ENCODE measurements at regions not wholly inside any gene's neighbourhood (a gene's known extent, or its start where the extent isn't known, plus 50 kb on each side); places are given as distances from the start of the nearest gene placed in this dataset.
A peak's percentile ranks its signal among the peaks of the same experiment; 100 is the strongest.

DNA sequence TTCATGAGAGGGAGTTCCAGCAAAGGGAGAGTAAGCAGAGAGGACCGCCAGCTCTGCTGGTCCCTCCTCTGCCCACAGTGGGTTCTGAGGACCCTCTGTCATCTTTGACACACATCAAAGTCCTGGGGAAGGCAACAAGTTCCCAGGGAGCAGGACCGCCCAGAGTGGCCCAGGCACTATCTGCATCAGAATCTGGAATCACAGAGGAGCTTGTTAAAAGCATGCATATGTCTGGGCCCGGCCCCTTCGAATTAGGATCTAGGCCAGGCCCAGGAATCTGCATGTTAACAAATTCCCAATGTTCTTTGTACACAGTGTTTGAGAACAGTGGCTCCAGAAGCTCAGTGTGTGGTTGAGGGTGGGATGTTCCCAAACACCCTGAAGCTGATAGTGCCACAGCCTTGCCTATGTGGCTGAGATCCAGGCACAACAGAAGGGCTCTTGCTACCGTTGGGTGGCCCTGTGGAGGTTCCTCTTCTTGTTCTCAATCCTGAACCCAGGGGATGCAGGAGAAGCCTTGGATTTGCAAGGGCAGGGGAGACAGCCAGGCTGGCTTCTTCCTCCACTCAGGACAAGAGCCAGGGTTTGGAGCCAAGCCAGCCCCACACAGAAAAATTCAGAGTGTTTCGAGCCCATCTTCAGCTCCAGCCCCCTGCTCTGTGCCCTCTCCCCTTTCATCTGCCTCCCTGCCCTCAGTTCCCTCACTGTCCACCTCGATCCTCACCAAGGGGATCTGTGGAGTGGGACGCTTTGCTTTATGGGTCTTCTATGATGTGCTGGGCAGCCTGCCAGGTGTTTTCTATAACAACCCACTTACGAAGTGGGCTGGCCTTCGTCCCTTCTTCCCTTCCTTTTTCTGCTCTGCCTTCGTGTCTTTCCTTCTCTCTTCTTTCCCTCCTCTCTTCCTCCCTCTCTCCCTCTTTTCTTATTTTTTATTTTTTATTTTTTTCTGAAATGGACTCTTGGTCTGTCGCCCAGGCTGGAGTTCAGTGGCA, 129.0 kb upstream of the TMPRSS2 start:
- no peak for TF ChIP-seq EZH2 (IDR thresholded peaks at IDR 0.05; ENCODE audit: low read length, missing control alignments)
- TF ChIP-seq, protein P1, sequence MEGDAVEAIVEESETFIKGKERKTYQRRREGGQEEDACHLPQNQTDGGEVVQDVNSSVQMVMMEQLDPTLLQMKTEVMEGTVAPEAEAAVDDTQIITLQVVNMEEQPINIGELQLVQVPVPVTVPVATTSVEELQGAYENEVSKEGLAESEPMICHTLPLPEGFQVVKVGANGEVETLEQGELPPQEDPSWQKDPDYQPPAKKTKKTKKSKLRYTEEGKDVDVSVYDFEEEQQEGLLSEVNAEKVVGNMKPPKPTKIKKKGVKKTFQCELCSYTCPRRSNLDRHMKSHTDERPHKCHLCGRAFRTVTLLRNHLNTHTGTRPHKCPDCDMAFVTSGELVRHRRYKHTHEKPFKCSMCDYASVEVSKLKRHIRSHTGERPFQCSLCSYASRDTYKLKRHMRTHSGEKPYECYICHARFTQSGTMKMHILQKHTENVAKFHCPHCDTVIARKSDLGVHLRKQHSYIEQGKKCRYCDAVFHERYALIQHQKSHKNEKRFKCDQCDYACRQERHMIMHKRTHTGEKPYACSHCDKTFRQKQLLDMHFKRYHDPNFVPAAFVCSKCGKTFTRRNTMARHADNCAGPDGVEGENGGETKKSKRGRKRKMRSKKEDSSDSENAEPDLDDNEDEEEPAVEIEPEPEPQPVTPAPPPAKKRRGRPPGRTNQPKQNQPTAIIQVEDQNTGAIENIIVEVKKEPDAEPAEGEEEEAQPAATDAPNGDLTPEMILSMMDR (conservative IDR thresholded peaks at IDR 0.05 in 1 of 2, IDR thresholded peaks at IDR 0.05 in 1 of 2; ENCODE audit: low read depth in 1 of 2, low read length in 2 of 2), result no peak
- no peak overlapping the region for H3K9ac ChIP-seq (ENCODE audit: insufficient read depth, low read length)
- H2AFZ ChIP-seq (ENCODE audit: low read length), result no peak overlapping the region
- no peak overlapping the region for H3K27ac ChIP-seq (ENCODE audit: insufficient read depth, low read length)
- no peak overlapping the region for H3K4me3 ChIP-seq (replicated peaks in 1 of 4; ENCODE audit: control extremely low read depth in 1 of 4, insufficient read depth in 1 of 4, low read depth in 3 of 4, low read length in 4 of 4)
- no peaks in the 10 kb centered on the region for H3K36me3 ChIP-seq (ENCODE audit: control insufficient read depth, insufficient read depth, low read length)
- no peak for DNase-seq (ENCODE audit: low read depth in 2 of 2)
- no peaks in the 10 kb centered on the region for H3K79me2 ChIP-seq (ENCODE audit: control insufficient read depth, insufficient read depth, low read length)
- no peaks in the 10 kb centered on the region for H3K27me3 ChIP-seq (ENCODE audit: control insufficient read depth, insufficient read depth, low read length)
- no peaks in the 10 kb centered on the region for H4K20me1 ChIP-seq (ENCODE audit: control insufficient read depth, extremely low read depth, insufficient read depth, low read length)
- no peaks in the 10 kb centered on the region for H3K9me3 ChIP-seq (ENCODE audit: control insufficient read depth, insufficient read depth, low read depth, low read length)
- no peak overlapping the region for H3K4me2 ChIP-seq (ENCODE audit: extremely low read depth, insufficient read depth, low read length)
- peaks cover 14% of the 10 kb centered on the region for H3K4me1 ChIP-seq (ENCODE audit: control insufficient read depth, extremely low read depth, insufficient read depth, low read length)

- no peak overlapping the region for H3K4me3 ChIP-seq (replicated peaks in 1 of 4; ENCODE audit: control extremely low read depth in 1 of 4, insufficient read depth in 1 of 4, low read depth in 3 of 4, low read length in 4 of 4)
- no peak overlapping the region for H2AFZ ChIP-seq (ENCODE audit: low read length)
- TF ChIP-seq, protein P1 (conservative IDR thresholded peaks at IDR 0.05 in 1 of 2, IDR thresholded peaks at IDR 0.05 in 1 of 2; ENCODE audit: low read depth in 1 of 2, low read length in 2 of 2), result no peak
- no peak for TF ChIP-seq EZH2 (IDR thresholded peaks at IDR 0.05; ENCODE audit: low read length, missing control alignments)
- no peaks in the 10 kb centered on the region for H4K20me1 ChIP-seq (ENCODE audit: control insufficient read depth, extremely low read depth, insufficient read depth, low read length)
- H3K9ac ChIP-seq (ENCODE audit: insufficient read depth, low read length), result no peak overlapping the region
- no peak overlapping the region for H3K4me2 ChIP-seq (ENCODE audit: extremely low read depth, insufficient read depth, low read length)
- peaks cover 4% of the 10 kb centered on the region for H3K4me1 ChIP-seq (ENCODE audit: control insufficient read depth, extremely low read depth, insufficient read depth, low read length)
- no peaks in the 10 kb centered on the region for H3K79me2 ChIP-seq (ENCODE audit: control insufficient read depth, insufficient read depth, low read length)
- no peak for DNase-seq (ENCODE audit: low read depth in 2 of 2)
- no peaks in the 10 kb centered on the region for H3K9me3 ChIP-seq (ENCODE audit: control insufficient read depth, insufficient read depth, low read depth, low read length)
- H3K36me3 ChIP-seq (ENCODE audit: control insufficient read depth, insufficient read depth, low read length), result no peaks in the 10 kb centered on the region
- H3K27me3 ChIP-seq (ENCODE audit: control insufficient read depth, insufficient read depth, low read length), result no peaks in the 10 kb centered on the region
- H3K27ac ChIP-seq (ENCODE audit: insufficient read depth, low read length), result no peak overlapping the region
These were observed 127.9 kb upstream of the TMPRSS2 start for GRCh38 chr21:41635874-41636273.

GRCh38 chr21:41634858-41635257, 126.9 kb upstream of the TMPRSS2 start:
- no peaks in the 10 kb centered on the region for H3K36me3 ChIP-seq (ENCODE audit: control insufficient read depth, insufficient read depth, low read length)
- no peaks in the 10 kb centered on the region for H3K79me2 ChIP-seq (ENCODE audit: control insufficient read depth, insufficient read depth, low read length)
- no peak overlapping the region for H2AFZ ChIP-seq (ENCODE audit: low read length)
- no peak for TF ChIP-seq EZH2 (IDR thresholded peaks at IDR 0.05; ENCODE audit: low read length, missing control alignments)
- TF ChIP-seq, protein P1 (conservative IDR thresholded peaks at IDR 0.05 in 1 of 2, IDR thresholded peaks at IDR 0.05 in 1 of 2; ENCODE audit: low read depth in 1 of 2, low read length in 2 of 2), result no peak
- no peak overlapping the region for H3K4me2 ChIP-seq (ENCODE audit: extremely low read depth, insufficient read depth, low read length)
- H3K4me3 ChIP-seq (replicated peaks in 1 of 4; ENCODE audit: control extremely low read depth in 1 of 4, insufficient read depth in 1 of 4, low read depth in 3 of 4, low read length in 4 of 4), result no peak overlapping the region
- H3K27ac ChIP-seq (ENCODE audit: insufficient read depth, low read length), result no peak overlapping the region
- H3K9me3 ChIP-seq (ENCODE audit: control insufficient read depth, insufficient read depth, low read depth, low read length), result no peaks in the 10 kb centered on the region
- no peaks in the 10 kb centered on the region for H3K27me3 ChIP-seq (ENCODE audit: control insufficient read depth, insufficient read depth, low read length)
- H3K9ac ChIP-seq (ENCODE audit: insufficient read depth, low read length), result no peak overlapping the region
- peaks cover 2% of the 10 kb centered on the region for H3K4me1 ChIP-seq (ENCODE audit: control insufficient read depth, extremely low read depth, insufficient read depth, low read length)
- H4K20me1 ChIP-seq (ENCODE audit: control insufficient read depth, extremely low read depth, insufficient read depth, low read length), result no peaks in the 10 kb centered on the region
- DNase-seq (ENCODE audit: low read depth in 2 of 2), result peak; percentile 43 to 58

Data from fibroblast of lung (primary cell).